ENCODE measurements at regions not wholly inside any gene's neighbourhood (a gene's known extent, or its start where the extent isn't known, plus 50 kb on each side); places are given as distances from the start of the nearest gene placed in this dataset.

GRCh38 chr12:98211909-98212695, 303.3 kb upstream of the TMPO start:
- ChIA-PET CTCF (no interaction called here), POLR2A (no interaction called here)
- no peak for DNase-seq (ENCODE audit: low read depth, low spot score)
- H3K4me3 ChIP-seq (ENCODE audit: low read depth, low read length) = no peak overlapping the region
- no peak for TF ChIP-seq CTCF (IDR thresholded peaks at IDR 0.05; ENCODE audit: insufficient read depth, low read length, missing control alignments)

GRCh38 chr12:98213556-98213955, 301.8 kb upstream of the TMPO start:
- no peak for DNase-seq (ENCODE audit: low read depth, low spot score)
- ChIA-PET CTCF (no interaction called here), POLR2A (no interaction called here)
- no peak overlapping the region for H3K4me3 ChIP-seq (ENCODE audit: low read depth, low read length)
- no peak for TF ChIP-seq CTCF (IDR thresholded peaks at IDR 0.05; ENCODE audit: insufficient read depth, low read length, missing control alignments)

GRCh38 chr12:98217257-98217656, 298.1 kb upstream of the TMPO start:
- CTCF ChIA-PET = no interaction called here
- POLR2A ChIA-PET = no interaction called here
- DNase-seq (ENCODE audit: low read depth, low spot score) = no peak
- no peak for TF ChIP-seq CTCF (IDR thresholded peaks at IDR 0.05; ENCODE audit: insufficient read depth, low read length, missing control alignments)
- no peak overlapping the region for H3K4me3 ChIP-seq (ENCODE audit: low read depth, low read length)

- H3K4me3 ChIP-seq (ENCODE audit: low read depth, low read length) = no peak overlapping the region
- CTCF ChIA-PET = no interaction called here
- TF ChIP-seq CTCF (IDR thresholded peaks at IDR 0.05; ENCODE audit: insufficient read depth, low read length, missing control alignments) = no peak
- DNase-seq (ENCODE audit: low read depth, low spot score) = no peak
- POLR2A ChIA-PET = no interaction called here
These were observed 294.8 kb upstream of the TMPO start for GRCh38 chr12:98220636-98221035.

GRCh38 chr12:98221243-98221808, 294.1 kb upstream of the TMPO start:
- H3K4me3 ChIP-seq (ENCODE audit: low read depth, low read length) = no peak overlapping the region
- POLR2A ChIA-PET = no interaction called here
- CTCF ChIA-PET = no interaction called here
- no peak for TF ChIP-seq CTCF (IDR thresholded peaks at IDR 0.05; ENCODE audit: insufficient read depth, low read length, missing control alignments)
- DNase-seq (ENCODE audit: low read depth, low spot score) = no peak

- ChIA-PET CTCF (no interaction called here), POLR2A (no interaction called here)
- DNase-seq (ENCODE audit: low read depth, low spot score) = no peak
- H3K4me3 ChIP-seq (ENCODE audit: low read depth, low read length) = no peak overlapping the region
- no peak for TF ChIP-seq CTCF (IDR thresholded peaks at IDR 0.05; ENCODE audit: insufficient read depth, low read length, missing control alignments)
These were observed 293.3 kb upstream of the TMPO start for GRCh38 chr12:98222135-98222534.

All from AG04449 (cell line).